DMS114 treated with DMSO at 0.1 percent for 48 hours (cell line): ENCODE measurements at regions not wholly inside any gene's neighbourhood (a gene's known extent, or its start where the extent isn't known, plus 50 kb on each side); places are given as distances from the start of the nearest gene placed in this dataset.

ENCODE experiments used
- DNase-seq: peaks from one replicate; lab custom pipeline; 2025; ENCODE audit not compliant: unreplicated experiment; lab: John Stamatoyannopoulos, UW

DNA sequence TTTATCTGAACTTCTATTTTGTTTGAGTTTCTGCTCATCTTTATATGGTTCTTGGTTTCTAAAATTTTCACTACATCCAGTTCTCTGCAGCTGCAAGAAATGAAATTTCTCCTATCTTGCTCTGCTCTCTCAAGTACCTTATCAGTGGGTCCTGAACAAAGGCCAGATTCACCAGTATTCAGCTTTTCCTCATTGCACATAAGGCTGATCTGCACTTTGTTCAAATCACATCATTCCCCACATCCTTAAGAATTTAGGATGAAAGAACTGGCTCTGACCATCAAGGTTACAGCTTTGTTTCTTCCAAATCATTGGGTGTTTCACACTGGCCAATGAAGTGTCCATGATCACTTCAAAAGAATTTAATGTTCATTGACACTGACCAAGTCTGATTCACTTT is 211.4 kb downstream of the GRIN2B start:
- DNase-seq, result no peak

GRCh38 chr12:13769273-13769672 is 212.1 kb downstream of the GRIN2B start:
- no peak for DNase-seq

DNA sequence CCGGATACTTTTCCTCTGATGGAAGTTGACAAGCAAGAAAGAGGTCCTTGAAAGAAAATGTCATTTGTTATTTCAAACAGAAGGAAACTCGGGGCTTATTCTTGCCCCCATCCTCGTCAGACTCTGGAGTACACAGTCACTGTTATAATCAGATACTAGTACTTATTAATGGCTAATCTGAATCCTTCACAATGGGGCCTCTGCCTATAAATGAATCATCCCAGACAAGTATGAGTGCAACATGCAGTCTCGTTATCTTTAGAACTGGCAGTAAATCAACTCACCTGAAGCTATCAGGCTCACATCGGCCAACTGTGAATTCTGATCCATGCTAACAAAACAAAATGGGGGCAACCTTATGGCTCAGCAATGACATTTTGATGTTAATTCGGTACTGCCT is 216.7 kb downstream of the GRIN2B start:
- no peak for DNase-seq

DNA sequence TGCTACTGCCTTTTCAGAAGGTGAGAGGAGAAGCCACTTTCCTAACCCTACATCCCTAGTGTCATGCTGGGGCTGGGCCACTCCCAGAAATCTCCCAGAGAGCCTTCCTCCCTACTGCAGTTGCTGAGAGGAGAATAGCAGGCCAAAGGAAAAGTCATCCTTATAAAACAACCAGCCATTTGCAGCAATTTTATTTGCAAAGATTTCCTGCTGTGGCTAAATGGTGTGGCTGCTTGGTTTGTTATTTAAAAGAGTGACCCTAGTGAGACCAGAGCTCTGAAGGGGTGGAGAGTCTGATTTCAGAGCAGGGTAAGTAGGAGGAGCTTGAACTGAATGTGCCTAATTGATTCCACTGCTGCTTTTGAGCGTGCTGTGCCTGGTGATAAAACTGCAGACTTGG is 232.0 kb downstream of the GRIN2B start:
- DNase-seq, result no peak

DNA sequence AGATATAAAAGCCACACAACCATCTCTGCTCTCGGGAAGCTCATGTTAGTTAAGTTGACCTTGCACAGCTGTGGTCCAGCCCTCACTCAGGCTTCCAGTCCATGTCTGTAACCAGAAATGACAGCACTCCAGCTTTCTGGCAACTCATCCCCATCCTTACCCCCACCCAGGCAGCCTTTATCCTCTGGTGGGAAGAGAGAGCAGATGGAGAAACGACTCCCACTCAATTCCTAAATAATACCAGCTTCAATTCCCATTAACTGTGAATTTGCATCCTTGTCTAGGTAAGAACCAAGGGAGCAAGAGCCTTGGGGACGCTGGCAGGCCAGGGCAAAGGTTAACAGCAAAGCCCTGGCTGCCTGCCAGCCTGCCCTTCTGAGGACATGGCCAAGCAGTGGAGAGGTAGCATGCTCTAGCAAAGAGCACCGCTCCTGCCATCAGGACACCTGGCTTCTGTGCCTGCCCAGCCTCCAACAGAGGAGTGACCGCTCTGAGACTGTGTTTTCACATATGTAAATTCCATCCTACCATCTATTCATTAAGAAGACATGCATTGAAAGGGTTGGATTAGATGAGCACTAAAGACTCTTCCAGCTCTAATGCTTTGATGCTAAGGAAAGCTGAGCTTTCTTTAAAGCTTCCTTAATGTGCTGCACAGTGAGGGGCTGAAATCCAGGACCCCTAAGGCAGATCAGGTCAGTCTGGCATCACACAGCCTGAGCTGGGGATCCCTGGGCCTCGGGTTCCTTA is 236.1 kb downstream of the GRIN2B start:
- DNase-seq, result no peak

- DNase-seq, result no peak
These were observed 236.8 kb downstream of the GRIN2B start for GRCh38 chr12:13744561-13744960.

- DNase-seq, result no peak
These were observed 241.3 kb downstream of the GRIN2B start for GRCh38 chr12:13740149-13740545.

GRCh38 chr12:13735734-13736133 is 245.7 kb downstream of the GRIN2B start:
- DNase-seq, result no peak

- no peak for DNase-seq
These were observed 246.7 kb downstream of the GRIN2B start for GRCh38 chr12:13734584-13735152.

DNA sequence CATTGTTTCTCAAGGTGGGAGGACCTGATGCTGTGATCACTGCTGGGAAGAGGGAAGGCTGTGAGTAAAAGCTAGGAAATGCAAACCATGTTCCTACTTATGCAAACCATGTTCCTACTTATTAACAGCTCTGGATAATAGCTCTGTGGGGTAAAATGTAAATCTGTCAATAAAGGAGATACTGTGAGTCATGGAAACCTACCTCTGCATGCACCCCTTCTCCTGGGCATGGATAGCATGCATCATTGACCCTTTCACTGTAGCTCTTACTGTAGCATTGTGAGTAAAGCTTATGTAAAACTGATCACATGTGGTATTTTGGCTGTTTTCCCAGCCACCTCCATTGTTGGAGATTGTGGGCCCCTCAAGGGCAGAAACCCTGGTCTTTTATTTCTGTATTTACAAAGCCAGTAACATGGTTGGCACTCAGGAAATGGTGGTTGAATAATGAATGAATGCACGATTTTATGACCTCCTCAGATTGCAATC is 253.7 kb downstream of the GRIN2B start:
- no peak for DNase-seq

DNA sequence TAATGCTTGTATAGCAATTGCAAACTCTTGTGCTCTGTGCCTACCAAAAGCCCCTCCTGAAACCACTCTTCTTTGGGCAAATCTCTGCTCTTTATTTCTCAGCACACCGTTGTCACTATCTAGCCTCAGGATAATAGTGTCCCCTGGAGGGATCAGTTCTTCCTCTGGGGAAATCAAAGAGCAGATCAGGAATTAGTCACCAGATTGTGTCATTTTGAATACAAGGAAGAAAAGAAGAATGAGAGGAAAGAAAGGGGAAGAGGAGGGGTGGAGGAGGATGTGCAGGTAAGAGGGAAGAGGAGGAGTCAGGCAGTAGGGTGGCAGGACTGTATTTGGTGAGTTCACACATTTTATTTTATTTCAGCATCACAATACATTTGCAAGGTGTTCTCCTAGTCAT is 256.4 kb downstream of the GRIN2B start:
- no peak for DNase-seq

GRCh38 chr12:13724136-13724535 is 257.3 kb downstream of the GRIN2B start:
- DNase-seq, result no peak

DNA sequence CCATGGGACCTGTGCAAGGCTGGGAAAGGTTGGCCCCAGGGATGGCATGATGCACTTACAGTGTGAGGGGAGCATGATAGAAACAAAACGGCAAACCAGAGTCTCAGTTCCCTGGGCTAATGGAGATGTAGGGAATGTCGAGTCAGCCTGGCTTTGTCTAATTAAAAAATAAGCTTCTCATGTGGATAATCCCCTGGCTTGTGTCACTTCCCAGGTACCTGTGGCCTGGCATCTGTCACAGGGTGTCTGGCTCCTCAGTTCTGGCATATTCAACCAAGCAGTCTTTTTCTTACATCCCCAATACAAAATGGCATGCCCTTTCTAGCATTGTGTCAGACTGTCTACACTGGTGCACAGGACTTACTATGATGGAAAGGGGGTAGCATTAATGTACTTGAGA is 261.4 kb downstream of the GRIN2B start:
- DNase-seq, result no peak

- DNase-seq, result no peak
These were observed 263.1 kb downstream of the GRIN2B start for GRCh38 chr12:13718271-13718670.

DNA sequence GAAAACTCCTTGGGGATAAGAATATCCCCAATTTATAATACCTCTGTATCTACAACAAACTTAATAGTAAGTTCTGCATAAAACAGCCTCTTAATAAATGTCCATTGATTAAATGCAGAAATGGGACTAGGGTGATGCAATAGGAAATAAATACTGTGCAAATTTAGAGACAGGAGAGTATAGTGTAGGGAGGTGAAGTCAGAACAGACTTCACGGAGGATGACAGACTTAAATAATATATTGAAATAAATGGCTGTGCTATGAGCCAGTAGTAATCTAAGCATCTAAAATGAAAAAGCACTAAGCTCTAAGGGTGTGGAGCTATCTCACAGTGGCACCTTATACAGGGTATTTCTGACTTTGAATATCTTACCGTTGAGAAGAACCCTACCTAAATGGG is 265.3 kb downstream of the GRIN2B start:
- DNase-seq, result no peak

DNA sequence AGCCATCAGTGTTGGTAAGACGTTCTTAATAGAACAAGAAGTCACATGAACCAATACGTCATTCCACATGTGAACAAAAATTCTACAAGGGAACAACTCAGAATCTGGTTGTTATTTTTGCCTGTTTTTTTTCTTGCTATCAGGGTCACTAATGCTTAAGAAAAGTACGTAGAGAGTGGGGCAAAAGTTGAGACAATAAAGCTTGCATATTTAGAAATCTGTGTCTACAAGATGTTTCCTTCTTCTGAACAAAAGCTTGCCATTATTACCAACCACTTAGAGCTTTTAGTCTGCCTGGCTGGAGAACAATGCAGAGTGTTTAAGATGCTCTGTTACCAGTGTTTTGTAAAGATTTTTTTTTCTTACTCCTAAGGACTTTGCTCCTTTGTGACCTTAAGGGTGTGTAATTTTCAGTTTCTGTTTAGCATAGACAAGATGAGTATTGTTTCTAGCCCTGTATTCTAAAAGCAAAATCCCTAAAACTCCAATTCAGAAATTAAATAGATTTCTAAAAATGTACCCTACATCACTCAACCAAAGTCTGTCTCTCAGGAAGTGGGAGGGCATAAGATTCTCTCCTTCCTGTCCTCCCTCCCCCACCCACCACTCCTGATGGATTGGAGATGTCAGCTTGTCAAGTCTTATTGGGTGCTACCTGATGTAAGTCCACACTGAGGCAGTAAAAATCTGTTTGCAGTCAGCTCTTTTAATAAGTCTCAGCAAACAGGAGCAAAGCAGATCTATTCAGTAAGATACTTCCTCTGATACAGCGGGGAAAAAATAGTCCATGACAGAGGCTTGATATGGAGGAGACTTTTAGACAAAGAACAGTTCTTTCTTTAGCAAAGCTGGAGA is 267.6 kb downstream of the GRIN2B start:
- no peak for DNase-seq

DNA sequence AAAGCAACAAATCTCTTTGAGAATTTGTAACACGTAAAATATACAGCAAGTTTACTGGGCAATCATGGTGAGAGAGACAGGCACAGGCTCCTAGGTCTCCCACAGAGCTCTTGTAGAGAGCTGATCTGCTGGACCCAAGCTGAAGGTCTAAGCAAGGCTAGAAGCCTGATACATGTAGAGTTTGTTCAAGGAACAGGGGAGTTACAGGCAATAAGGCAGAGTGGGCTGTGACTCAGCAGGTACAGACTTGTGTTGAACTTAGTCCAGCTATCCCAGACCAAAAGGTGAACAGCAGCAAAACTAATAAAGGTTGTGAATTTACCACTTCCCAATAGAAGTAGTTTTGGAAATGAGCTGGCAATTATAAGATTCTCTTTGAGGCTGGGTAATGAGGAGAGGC is 273.6 kb downstream of the GRIN2B start:
- no peak for DNase-seq

GRCh38 chr12:13702381-13702780 is 279.0 kb downstream of the GRIN2B start:
- no peak for DNase-seq

DNA sequence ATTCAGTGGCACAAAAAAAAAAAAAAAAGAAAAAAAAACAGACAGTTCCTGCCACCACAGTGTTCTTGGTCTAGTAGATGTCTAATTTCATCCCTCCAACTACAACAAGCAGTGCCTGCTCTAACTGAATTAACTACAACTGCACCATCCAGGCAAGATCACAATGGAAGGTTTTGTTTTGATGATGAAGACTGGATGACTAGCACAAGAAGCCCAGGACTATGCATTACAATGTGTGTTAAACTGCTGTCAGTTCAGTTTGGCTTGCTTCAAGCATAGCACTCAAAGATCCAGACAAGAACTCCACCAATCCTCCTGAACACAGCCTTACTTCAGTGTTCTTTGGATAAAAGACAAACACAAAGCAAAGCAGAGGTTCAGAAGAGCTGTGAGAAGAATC is 279.9 kb downstream of the GRIN2B start:
- DNase-seq, result no peak

GRCh38 chr12:13697973-13698372 is 283.4 kb downstream of the GRIN2B start:
- no peak for DNase-seq

DNA sequence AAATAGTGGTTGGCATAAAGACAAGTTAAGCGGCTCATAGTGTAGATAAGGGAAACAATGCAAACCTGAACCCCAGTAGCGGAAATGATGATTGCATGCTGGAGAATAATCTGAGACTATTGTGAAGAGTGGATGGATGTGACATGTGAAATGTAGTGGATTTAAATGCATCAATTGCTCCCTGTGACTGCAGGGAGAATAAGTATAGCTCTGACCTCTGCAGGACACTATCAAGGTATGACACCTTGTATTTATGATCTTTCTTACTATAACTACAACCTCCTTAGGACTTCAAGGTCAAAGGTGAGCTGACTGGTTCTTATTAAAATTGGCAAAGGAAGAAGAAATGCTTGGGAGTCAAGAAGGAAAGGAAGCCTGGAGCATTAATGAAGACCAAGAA is 285.6 kb downstream of the GRIN2B start:
- no peak for DNase-seq

DNA sequence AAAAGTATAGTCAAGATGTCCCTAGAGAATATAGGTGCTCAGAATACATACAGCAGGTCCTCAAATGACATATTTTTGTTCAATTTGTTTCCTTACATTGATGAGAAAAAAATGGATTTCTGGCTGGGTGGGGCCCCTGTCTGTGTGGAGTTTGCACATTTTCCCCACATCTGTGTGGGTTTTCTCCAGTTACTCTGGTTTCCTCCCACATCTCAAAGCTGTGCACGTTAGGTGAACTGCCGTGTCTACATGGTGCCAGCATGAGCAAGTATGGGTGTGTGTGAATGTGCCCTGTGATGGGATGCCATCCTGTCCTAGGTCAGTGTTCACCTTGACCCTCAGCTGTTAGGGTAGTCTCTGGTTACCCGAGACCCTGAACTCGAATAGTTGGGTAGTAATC is 289.1 kb downstream of the GRIN2B start:
- no peak for DNase-seq
